ENCODE measurements at regions not wholly inside any gene's neighbourhood (a gene's known extent, or its start where the extent isn't known, plus 50 kb on each side); places are given as distances from the start of the nearest gene placed in this dataset.
"Not testable (repeated sequence)": the region's sequence is repeated elsewhere in the genome, so short reads cannot be mapped to it uniquely, and the experiment has no call there.

DNA sequence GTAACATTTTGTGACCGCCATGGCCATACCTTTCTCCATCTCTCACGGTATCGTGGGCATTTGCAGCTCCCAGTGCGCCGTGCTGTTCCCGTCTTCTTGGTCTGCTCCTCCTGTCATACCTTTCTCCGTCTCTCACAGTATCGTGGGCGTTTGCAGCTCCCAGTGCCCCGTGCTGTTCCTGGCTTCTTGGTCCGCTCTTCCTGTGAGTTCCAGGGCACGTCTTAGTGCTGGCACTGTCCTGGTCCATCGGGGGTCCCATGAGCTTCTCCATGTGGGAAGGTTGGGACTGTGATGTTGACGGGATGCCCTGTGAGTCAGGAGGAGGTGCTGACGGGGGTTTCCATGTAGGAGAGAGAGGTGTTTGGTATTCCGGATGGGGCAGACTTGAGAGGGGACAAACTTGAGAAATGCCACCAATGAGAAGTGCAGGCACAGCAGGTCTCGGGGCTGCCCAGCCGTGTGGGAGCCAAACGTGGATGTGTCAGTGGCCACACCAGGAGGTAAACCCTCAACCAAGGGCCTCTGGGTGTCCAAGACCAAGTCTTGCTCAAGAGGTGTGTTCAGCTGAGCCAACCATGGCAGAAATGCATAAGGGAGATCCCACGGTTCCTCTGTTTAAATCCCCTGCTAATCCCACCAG, 84.7 kb upstream of the TNK2 start:
- TF ChIP-seq, protein P1, sequence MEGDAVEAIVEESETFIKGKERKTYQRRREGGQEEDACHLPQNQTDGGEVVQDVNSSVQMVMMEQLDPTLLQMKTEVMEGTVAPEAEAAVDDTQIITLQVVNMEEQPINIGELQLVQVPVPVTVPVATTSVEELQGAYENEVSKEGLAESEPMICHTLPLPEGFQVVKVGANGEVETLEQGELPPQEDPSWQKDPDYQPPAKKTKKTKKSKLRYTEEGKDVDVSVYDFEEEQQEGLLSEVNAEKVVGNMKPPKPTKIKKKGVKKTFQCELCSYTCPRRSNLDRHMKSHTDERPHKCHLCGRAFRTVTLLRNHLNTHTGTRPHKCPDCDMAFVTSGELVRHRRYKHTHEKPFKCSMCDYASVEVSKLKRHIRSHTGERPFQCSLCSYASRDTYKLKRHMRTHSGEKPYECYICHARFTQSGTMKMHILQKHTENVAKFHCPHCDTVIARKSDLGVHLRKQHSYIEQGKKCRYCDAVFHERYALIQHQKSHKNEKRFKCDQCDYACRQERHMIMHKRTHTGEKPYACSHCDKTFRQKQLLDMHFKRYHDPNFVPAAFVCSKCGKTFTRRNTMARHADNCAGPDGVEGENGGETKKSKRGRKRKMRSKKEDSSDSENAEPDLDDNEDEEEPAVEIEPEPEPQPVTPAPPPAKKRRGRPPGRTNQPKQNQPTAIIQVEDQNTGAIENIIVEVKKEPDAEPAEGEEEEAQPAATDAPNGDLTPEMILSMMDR (IDR thresholded peaks at IDR 0.05; ENCODE audit: insufficient read depth, low read depth, low read length) = not testable (repeated sequence)
- TF ChIP-seq EZH2 (IDR thresholded peaks at IDR 0.05; ENCODE audit: insufficient read depth, low read length) = not testable (repeated sequence)

Measured in astrocyte (in vitro differentiated cells and primary cell).